A673 (cell line): ENCODE measurements at regions not wholly inside any gene's neighbourhood (a gene's known extent, or its start where the extent isn't known, plus 50 kb on each side); places are given as distances from the start of the nearest gene placed in this dataset.

Experiments used
- EZH2 ChIP-seq: fragments of 200-600 bp; sonication (generic); IDR thresholded peaks from 2 replicates; pipeline ENCODE4 v1.6.1; 2017; ENCODE audit warnings: borderline replicate concordance, low read depth, mild to moderate bottlenecking, mixed read lengths, antibody characterized with exemption, low read length; ENCODE audit not compliant: poor library complexity, severe bottlenecking
- TF ChIP-seq, protein P1 (sequence below): fragments of 300-800, 200-600 bp; sonication (generic); conservative IDR thresholded peaks from 2 replicates; pipeline ENCODE4 v1.5.1; 2017; ENCODE audit warnings: low read depth, mild to moderate bottlenecking, antibody characterized with exemption, low read length, moderate library complexity, mixed read lengths

DNA sequence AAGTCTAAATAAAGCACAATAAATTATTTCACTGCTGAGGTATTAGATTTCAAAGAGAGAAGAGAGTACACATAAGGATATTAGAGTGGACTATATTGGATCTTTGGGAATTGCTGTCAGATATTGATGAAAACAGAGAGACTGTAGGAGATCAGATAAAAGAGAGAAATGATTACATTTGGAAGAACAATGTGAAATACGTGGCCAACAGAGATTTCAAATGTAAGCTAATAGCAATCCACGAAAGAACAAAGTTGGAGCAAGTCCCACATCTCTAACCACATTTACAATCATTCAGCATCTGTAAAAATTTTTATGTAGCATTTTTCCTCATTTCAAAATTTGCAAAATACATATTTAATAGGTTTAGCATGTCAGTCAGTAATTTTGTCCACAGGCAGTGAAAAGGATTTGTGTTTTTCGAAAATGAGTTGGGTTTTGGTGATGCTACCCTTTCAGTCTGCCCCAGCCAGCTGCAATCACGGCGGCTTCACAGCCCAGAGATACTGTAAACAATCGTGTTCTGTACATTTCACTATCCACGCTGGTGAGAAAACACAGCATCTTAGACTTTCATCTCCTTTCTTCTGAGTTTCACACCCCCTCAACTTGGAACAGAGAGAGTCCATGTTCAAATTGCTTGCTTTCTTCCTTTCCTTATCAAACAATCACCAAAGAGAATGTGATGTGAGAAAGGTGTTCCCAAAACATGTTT, 209.1 kb upstream of the LYPLAL1 start:
- TF ChIP-seq, protein P1, sequence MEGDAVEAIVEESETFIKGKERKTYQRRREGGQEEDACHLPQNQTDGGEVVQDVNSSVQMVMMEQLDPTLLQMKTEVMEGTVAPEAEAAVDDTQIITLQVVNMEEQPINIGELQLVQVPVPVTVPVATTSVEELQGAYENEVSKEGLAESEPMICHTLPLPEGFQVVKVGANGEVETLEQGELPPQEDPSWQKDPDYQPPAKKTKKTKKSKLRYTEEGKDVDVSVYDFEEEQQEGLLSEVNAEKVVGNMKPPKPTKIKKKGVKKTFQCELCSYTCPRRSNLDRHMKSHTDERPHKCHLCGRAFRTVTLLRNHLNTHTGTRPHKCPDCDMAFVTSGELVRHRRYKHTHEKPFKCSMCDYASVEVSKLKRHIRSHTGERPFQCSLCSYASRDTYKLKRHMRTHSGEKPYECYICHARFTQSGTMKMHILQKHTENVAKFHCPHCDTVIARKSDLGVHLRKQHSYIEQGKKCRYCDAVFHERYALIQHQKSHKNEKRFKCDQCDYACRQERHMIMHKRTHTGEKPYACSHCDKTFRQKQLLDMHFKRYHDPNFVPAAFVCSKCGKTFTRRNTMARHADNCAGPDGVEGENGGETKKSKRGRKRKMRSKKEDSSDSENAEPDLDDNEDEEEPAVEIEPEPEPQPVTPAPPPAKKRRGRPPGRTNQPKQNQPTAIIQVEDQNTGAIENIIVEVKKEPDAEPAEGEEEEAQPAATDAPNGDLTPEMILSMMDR = no peak
- TF ChIP-seq EZH2 = no peak
